MM.1S (cell line): ENCODE measurements at regions not wholly inside any gene's neighbourhood (a gene's known extent, or its start where the extent isn't known, plus 50 kb on each side); places are given as distances from the start of the nearest gene placed in this dataset.

Experiments
- DNase-seq: peaks from one replicate; pipeline ENCODE4 v3.0.0-alpha.2; 2015
- H2AFZ ChIP-seq: fragments of 300-600 bp; sonication (generic); 2 replicates; pipeline ENCODE4 v1.6.0; 2016; ENCODE audit warnings: antibody characterized with exemption, low read length
- H3F3A ChIP-seq: fragments of 300-600 bp; sonication (generic); 2 replicates; pipeline ENCODE4 v1.6.1; 2016; ENCODE audit warnings: mild to moderate bottlenecking, antibody characterized with exemption, low read length, moderate library complexity, mixed read lengths; ENCODE audit not compliant: insufficient read depth
- H3K27ac ChIP-seq: fragments of 300-600 bp; sonication (generic); 2 replicates; pipeline ENCODE4 v1.5.1; 2016; ENCODE audit warnings: mild to moderate bottlenecking, low read length
- H3K27me3 ChIP-seq: fragments of 300-600 bp; sonication (generic); replicated peaks from 2 replicates; pipeline ENCODE4 v1.6.0; 2016; ENCODE audit warnings: low read length; ENCODE audit not compliant: insufficient read depth
- H3K36me3 ChIP-seq: fragments of 300-600 bp; sonication (generic); replicated peaks from 2 replicates; pipeline ENCODE4 v1.6.1; 2016; ENCODE audit warnings: mild to moderate bottlenecking, low read length, mixed read lengths; ENCODE audit not compliant: insufficient read depth
- H3K4me1 ChIP-seq: fragments of 300-600 bp; sonication (generic); 2 replicates; pipeline ENCODE4 v1.6.1; 2016; ENCODE audit warnings: low read length, mixed read lengths
- H3K4me2 ChIP-seq: fragments of 300-600 bp; sonication (generic); 2 replicates; pipeline ENCODE4 v1.6.0; 2016; ENCODE audit warnings: low read depth, low read length
- H3K4me3 ChIP-seq: fragments of 300-600 bp; sonication (generic); 2 replicates; pipeline ENCODE4 v1.5.1; 2016; ENCODE audit warnings: low read length, mixed read lengths
- H3K79me2 ChIP-seq: fragments of 300-600 bp; sonication (generic); 2 replicates; pipeline ENCODE4 v1.6.1; 2016; ENCODE audit warnings: mixed run types, low read length, mixed read lengths
- H3K9ac ChIP-seq: fragments of 300-600 bp; sonication (generic); 2 replicates; pipeline ENCODE4 v1.6.1; 2016; ENCODE audit warnings: low read length, mixed read lengths
- H3K9me2 ChIP-seq: fragments of 300-600 bp; sonication (generic); replicated peaks from 2 replicates; pipeline ENCODE4 v1.6.1; 2016; ENCODE audit warnings: mild to moderate bottlenecking, low read length, mixed read lengths; ENCODE audit not compliant: insufficient read depth
- H3K9me3 ChIP-seq: fragments of 300-600 bp; sonication (generic); replicated peaks from 2 replicates; pipeline ENCODE4 v1.6.1; 2016; ENCODE audit warnings: mild to moderate bottlenecking, low read length, mixed read lengths; ENCODE audit not compliant: insufficient read depth
- H4K20me1 ChIP-seq: fragments of 300-600 bp; sonication (generic); 2 replicates; pipeline ENCODE4 v1.6.1; 2016; ENCODE audit warnings: mild to moderate bottlenecking, low read length, moderate library complexity, mixed read lengths; ENCODE audit not compliant: insufficient read depth
- EZH2 ChIP-seq: fragments of 300-600 bp; sonication (generic); optimal IDR thresholded peaks from 2 replicates; pipeline ENCODE3; 2017; ENCODE audit warnings: low read depth, mild to moderate bottlenecking, antibody characterized with exemption, low read length, mixed read lengths
- EZH2phosphoT487 ChIP-seq: fragments of 300-600 bp; sonication (generic); IDR thresholded peaks from 2 replicates; pipeline ENCODE4 v1.6.1; 2018; ENCODE audit warnings: antibody characterized with exemption, low read length
- TF ChIP-seq, protein P1 (sequence below): fragments of 300-600 bp; sonication (generic); IDR thresholded peaks from 2 replicates; pipeline ENCODE4 v1.5.1; 2016; ENCODE audit warnings: antibody characterized with exemption, low read length, mixed read lengths

DNA sequence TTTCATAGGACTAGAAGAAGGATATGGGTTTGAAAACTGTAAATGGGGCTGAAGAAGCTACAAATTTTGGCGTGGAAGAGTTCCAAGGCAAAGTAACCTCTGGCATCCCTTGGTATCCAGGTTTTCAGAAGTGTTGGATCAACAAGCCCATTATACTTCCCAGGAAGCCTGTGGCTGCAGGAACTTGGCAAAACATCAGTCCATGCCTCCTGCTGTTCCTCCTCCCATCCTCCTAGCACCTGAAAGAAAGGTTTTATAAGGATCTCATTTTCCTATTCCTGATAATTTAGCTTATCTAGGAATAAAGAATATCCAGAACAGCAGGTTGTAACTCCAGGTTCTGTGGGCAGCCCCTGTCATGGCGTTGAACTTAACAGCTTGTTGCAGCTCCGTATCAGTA is 72.5 kb upstream of the LPAR1 start:
- Histone ChIP-seq H3K79me2 (no peaks in the 10 kb centered on the region), H3K27me3 (no peaks in the 10 kb centered on the region), H3K4me1 (no peaks in the 10 kb centered on the region), H3K9me2 (no peaks in the 10 kb centered on the region), H3F3A (no peaks in the 10 kb centered on the region), H4K20me1 (no peaks in the 10 kb centered on the region), H3K36me3 (no peaks in the 10 kb centered on the region), H3K27ac (no peak overlapping the region), H3K9ac (no peak overlapping the region), H3K9me3 (no peaks in the 10 kb centered on the region), H3K4me3 (no peak overlapping the region), H2AFZ (no peak overlapping the region), H3K4me2 (no peak overlapping the region)
- DNase-seq = no peak
- TF ChIP-seq, protein P1, sequence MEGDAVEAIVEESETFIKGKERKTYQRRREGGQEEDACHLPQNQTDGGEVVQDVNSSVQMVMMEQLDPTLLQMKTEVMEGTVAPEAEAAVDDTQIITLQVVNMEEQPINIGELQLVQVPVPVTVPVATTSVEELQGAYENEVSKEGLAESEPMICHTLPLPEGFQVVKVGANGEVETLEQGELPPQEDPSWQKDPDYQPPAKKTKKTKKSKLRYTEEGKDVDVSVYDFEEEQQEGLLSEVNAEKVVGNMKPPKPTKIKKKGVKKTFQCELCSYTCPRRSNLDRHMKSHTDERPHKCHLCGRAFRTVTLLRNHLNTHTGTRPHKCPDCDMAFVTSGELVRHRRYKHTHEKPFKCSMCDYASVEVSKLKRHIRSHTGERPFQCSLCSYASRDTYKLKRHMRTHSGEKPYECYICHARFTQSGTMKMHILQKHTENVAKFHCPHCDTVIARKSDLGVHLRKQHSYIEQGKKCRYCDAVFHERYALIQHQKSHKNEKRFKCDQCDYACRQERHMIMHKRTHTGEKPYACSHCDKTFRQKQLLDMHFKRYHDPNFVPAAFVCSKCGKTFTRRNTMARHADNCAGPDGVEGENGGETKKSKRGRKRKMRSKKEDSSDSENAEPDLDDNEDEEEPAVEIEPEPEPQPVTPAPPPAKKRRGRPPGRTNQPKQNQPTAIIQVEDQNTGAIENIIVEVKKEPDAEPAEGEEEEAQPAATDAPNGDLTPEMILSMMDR = no peak
- TF ChIP-seq EZH2phosphoT487 (no peak), EZH2 (no peak)

DNA sequence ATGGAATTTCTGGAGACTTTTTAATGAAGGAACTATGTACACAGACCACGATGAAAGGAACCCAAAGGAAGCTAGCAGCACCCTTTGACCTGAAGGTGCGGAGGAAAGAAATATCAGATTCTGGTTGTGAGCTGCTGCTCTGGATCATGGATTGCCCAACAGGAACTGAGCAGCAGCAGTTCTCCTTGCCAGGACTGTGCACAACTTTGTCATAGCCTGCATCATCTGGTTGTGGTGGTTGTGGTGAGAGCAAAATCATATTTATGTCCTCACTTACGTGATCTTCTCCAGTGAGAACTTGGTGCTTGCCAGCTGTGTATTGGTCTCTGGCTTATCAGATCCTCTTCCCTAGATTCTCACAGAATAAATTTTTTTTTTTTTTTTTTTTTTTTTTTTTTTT is 70.7 kb upstream of the LPAR1 start:
- no peak for DNase-seq
- Histone ChIP-seq H4K20me1 (no peaks in the 10 kb centered on the region), H3K27ac (no peak overlapping the region), H3K9ac (no peak overlapping the region), H3K9me2 (no peaks in the 10 kb centered on the region), H3F3A (no peaks in the 10 kb centered on the region), H3K36me3 (no peaks in the 10 kb centered on the region), H3K9me3 (no peaks in the 10 kb centered on the region), H3K79me2 (no peaks in the 10 kb centered on the region), H3K4me2 (no peak overlapping the region), H2AFZ (no peak overlapping the region), H3K4me3 (no peak overlapping the region), H3K27me3 (no peaks in the 10 kb centered on the region), H3K4me1 (no peaks in the 10 kb centered on the region)
- TF ChIP-seq EZH2 (no peak), EZH2phosphoT487 (no peak)
- TF ChIP-seq, protein P1 = no peak

GRCh38 chr9:111107141-111107540 is 68.9 kb upstream of the LPAR1 start:
- Histone ChIP-seq H3K9me2 (no peaks in the 10 kb centered on the region), H3K27ac (no peak overlapping the region), H2AFZ (no peak overlapping the region), H3K4me3 (no peak overlapping the region), H3K4me2 (no peak overlapping the region), H3K4me1 (no peaks in the 10 kb centered on the region), H3K27me3 (no peaks in the 10 kb centered on the region), H3K9ac (no peak overlapping the region), H3F3A (no peaks in the 10 kb centered on the region), H3K9me3 (no peaks in the 10 kb centered on the region), H3K36me3 (no peaks in the 10 kb centered on the region), H3K79me2 (no peaks in the 10 kb centered on the region), H4K20me1 (no peaks in the 10 kb centered on the region)
- TF ChIP-seq EZH2phosphoT487 (no peak), EZH2 (no peak)
- TF ChIP-seq, protein P1 = no peak
- no peak for DNase-seq
